Upper lobe of left lung (tissue), 6 donors: ENCODE measurements at regions not wholly inside any gene's neighbourhood (a gene's known extent, or its start where the extent isn't known, plus 50 kb on each side); places are given as distances from the start of the nearest gene placed in this dataset.
"Not testable (repeated sequence)": the region's sequence is repeated elsewhere in the genome, so short reads cannot be mapped to it uniquely, and the experiment has no call there.

Experiments used
- ATAC-seq, 2 donors: fragments of 200-7000 bp; cut with Tn5 transposase; one replicate each; pipeline ENCODE4 v1.9.1; 2022; ENCODE audit warnings: mild to moderate bottlenecking in 2 of 2, moderate library complexity in 2 of 2; ENCODE audit not compliant: low FRiP score in 2 of 2
- DNase-seq, 2 donors: peaks; one replicate each; pipeline ENCODE4 v3.0.0-alpha.2; 2019 to 2020
- H3K27ac ChIP-seq, 4 donors: fragments of 200-600 bp; sonication (generic); one replicate each; pipeline ENCODE4 v1.5.1; 2016 to 2019
- H3K27me3 ChIP-seq, 4 donors: fragments of 200-600 bp; sonication (generic); one replicate each; pipeline ENCODE4 v1.5.1; 2017 to 2019
- H3K36me3 ChIP-seq, 4 donors: fragments of 200-600 bp; sonication (generic); one replicate each; pipeline ENCODE4 v1.5.1; 2016 to 2019
- H3K4me1 ChIP-seq, 4 donors: fragments of 200-600 bp; sonication (generic); one replicate each; pipeline ENCODE4 v1.5.1; 2018 to 2019
- H3K4me3 ChIP-seq, 4 donors: fragments of 200-600 bp; sonication (generic); one replicate each; pipeline ENCODE4 v1.5.1; 2017 to 2019; ENCODE audit warnings: mild to moderate bottlenecking in 2 of 4, moderate library complexity in 1 of 4
- H3K9me3 ChIP-seq, 4 donors: fragments of 200-600 bp; sonication (generic); one replicate each; pipeline ENCODE4 v1.5.1; 2018 to 2019
- CTCF ChIP-seq, 6 experiments: fragments of 450-650 bp in 4 of 6; fragments of 200-600 bp in 2 of 6; sonication (generic) in 2 of 6; IDR thresholded peaks; one replicate each; pipeline ENCODE4 v1.5.1; 2016 to 2019; ENCODE audit warnings: antibody characterized with exemption in 6 of 6
- EP300 ChIP-seq, 4 donors: sonication (generic); formaldehyde crosslinking; IDR thresholded peaks; one replicate each; pipeline ENCODE4 v1.5.1; 2017; ENCODE audit warnings: antibody characterized with exemption in 4 of 4, control low read depth in 2 of 4
- POLR2A ChIP-seq, 4 donors: fragments of 450-650 bp; IDR thresholded peaks; one replicate each; pipeline ENCODE4 v1.5.1; 2016 to 2017; ENCODE audit warnings: antibody characterized with exemption in 4 of 4, mild to moderate bottlenecking in 2 of 4
- POLR2AphosphoS5 ChIP-seq, 2 donors: sonication (generic); formaldehyde crosslinking; IDR thresholded peaks; one replicate each; pipeline ENCODE4 v1.5.1; 2017; ENCODE audit warnings: antibody characterized with exemption in 2 of 2
- WGBS, 2 donors: methylation state at CpG; one replicate each; pipeline ENCODE4 v1.1.5; 2017 to 2018; 5-methylcytosine and 5-hydroxymethylcytosine counted together
- donor health status: DM: no; HTN: no; CAD: no; lungs with moderate emphysema.
- donor health status: DM: no; HTN: yes; CAD: no; lungs with severe emphysema.

GRCh38 chr6:86045038-86045437, 402.4 kb upstream of the SYNCRIP start:
- no peaks in the 10 kb centered on the region for H3K27me3 ChIP-seq
- H3K36me3 ChIP-seq: no peaks in the 10 kb centered on the region
- no peak overlapping the region for H3K27ac ChIP-seq
- no peak overlapping the region for H3K4me3 ChIP-seq
- no peaks in the 10 kb centered on the region for H3K4me1 ChIP-seq
- DNase-seq (no peak), ATAC-seq (no peak)
- TF ChIP-seq POLR2A (IDR thresholded peaks at IDR 0.05): no peak
- H3K9me3 ChIP-seq: no peaks in the 10 kb centered on the region

DNA sequence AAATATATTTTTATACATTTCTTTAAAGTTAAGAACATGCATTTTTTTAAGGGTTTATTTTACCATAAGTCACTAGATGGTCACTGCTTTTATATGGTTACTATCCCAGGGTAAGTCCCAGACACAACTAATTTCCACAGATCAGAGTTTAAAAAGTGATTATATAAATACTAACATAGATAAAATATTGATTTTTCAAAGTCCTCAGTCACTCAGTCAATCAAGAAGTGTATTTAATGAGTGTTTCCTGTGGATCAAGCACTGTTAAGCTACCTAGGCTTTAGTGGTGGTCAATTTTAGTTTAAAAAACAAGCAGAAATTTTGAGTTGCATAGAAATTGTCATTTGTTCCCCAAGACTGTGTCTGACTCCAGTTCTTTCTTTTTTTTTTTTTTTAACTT, 399.5 kb upstream of the SYNCRIP start:
- Histone ChIP-seq H3K4me3 (no peak overlapping the region), H3K27ac (no peak overlapping the region), H3K36me3 (no peaks in the 10 kb centered on the region), H3K9me3 (no peaks in the 10 kb centered on the region), H3K4me1 (no peaks in the 10 kb centered on the region), H3K27me3 (no peaks in the 10 kb centered on the region)
- TF ChIP-seq POLR2A (IDR thresholded peaks at IDR 0.05) (no peak), CTCF (IDR thresholded peaks at IDR 0.05) (no peak), EP300 (IDR thresholded peaks at IDR 0.05) (no peak), POLR2AphosphoS5 (IDR thresholded peaks at IDR 0.05) (no peak)
- ATAC-seq: no peak
- DNase-seq: no peak

- no peak for TF ChIP-seq POLR2AphosphoS5 (IDR thresholded peaks at IDR 0.05)
- TF ChIP-seq EP300 (IDR thresholded peaks at IDR 0.05): no peak
- TF ChIP-seq CTCF (IDR thresholded peaks at IDR 0.05): no peak
- no peak for TF ChIP-seq POLR2A (IDR thresholded peaks at IDR 0.05)
- Histone ChIP-seq H3K4me3 (no peak overlapping the region), H3K4me1 (no peaks in the 10 kb centered on the region), H3K27me3 (no peaks in the 10 kb centered on the region), H3K27ac (no peak overlapping the region), H3K36me3 (no peaks in the 10 kb centered on the region), H3K9me3 (no peaks in the 10 kb centered on the region)
- 52% methylated on average over 2 of the region's 2 CpGs for WGBS, 2 donors
- ATAC-seq (no peak), DNase-seq (no peak)
Observed at GRCh38 chr6:86031713-86032112, 389.0 kb upstream of the SYNCRIP start.

GRCh38 chr6:86030875-86031274, 388.2 kb upstream of the SYNCRIP start:
- H3K4me1 ChIP-seq: no peaks in the 10 kb centered on the region
- no peak overlapping the region for H3K27ac ChIP-seq
- H3K36me3 ChIP-seq: no peaks in the 10 kb centered on the region
- ATAC-seq (no peak), DNase-seq (no peak)
- 90 to 96% methylated on average over 3 of the region's 3 CpGs for WGBS, 2 donors
- no peak for TF ChIP-seq POLR2A (IDR thresholded peaks at IDR 0.05)
- no peak for TF ChIP-seq POLR2AphosphoS5 (IDR thresholded peaks at IDR 0.05)
- no peak for TF ChIP-seq EP300 (IDR thresholded peaks at IDR 0.05)
- no peak for TF ChIP-seq CTCF (IDR thresholded peaks at IDR 0.05)
- no peaks in the 10 kb centered on the region for H3K27me3 ChIP-seq
- H3K4me3 ChIP-seq: no peak overlapping the region
- no peaks in the 10 kb centered on the region for H3K9me3 ChIP-seq

GRCh38 chr6:86028776-86029175, 386.1 kb upstream of the SYNCRIP start:
- Histone ChIP-seq H3K4me3 (no peak overlapping the region), H3K27me3 (no peaks in the 10 kb centered on the region), H3K9me3 (no peaks in the 10 kb centered on the region), H3K4me1 (no peaks in the 10 kb centered on the region), H3K36me3 (no peaks in the 10 kb centered on the region), H3K27ac (no peak overlapping the region)
- no peak for TF ChIP-seq POLR2A (IDR thresholded peaks at IDR 0.05)
- TF ChIP-seq POLR2AphosphoS5 (IDR thresholded peaks at IDR 0.05): no peak
- no peak for TF ChIP-seq CTCF (IDR thresholded peaks at IDR 0.05)
- TF ChIP-seq EP300 (IDR thresholded peaks at IDR 0.05): no peak
- ATAC-seq (no peak), DNase-seq (no peak)

- H3K27me3 ChIP-seq, H3K36me3 ChIP-seq, H3K27ac ChIP-seq, H3K4me1 ChIP-seq, ATAC-seq, DNase-seq, H3K4me3 ChIP-seq, H3K9me3 ChIP-seq: not testable (repeated sequence)
- 68 to 89% methylated on average over 7 to 10 of the region's 10 CpGs for WGBS, 2 donors
Observed at GRCh38 chr6:86026890-86027289, 384.2 kb upstream of the SYNCRIP start.
